ENCODE measurements at regions not wholly inside any gene's neighbourhood (a gene's known extent, or its start where the extent isn't known, plus 50 kb on each side); places are given as distances from the start of the nearest gene placed in this dataset.

GRCh38 chr6:2363211-2363610 is 117.8 kb upstream of the GMDS start:
- no peak overlapping the region for H3K4me3 ChIP-seq (ENCODE audit: low read depth, low read length)
- no peak overlapping the region for H3K4me2 ChIP-seq (ENCODE audit: low read length)
- no peaks in the 10 kb centered on the region for H3K4me1 ChIP-seq
- no peak overlapping the region for H3K9ac ChIP-seq
- H3K27me3 ChIP-seq (ENCODE audit: control insufficient read depth, insufficient read depth, low read length): no peaks in the 10 kb centered on the region
- no peaks in the 10 kb centered on the region for H3K36me3 ChIP-seq (ENCODE audit: control insufficient read depth, insufficient read depth, low read length)
- no peaks in the 10 kb centered on the region for H3K9me3 ChIP-seq (ENCODE audit: control insufficient read depth, low read length)
- no peak for TF ChIP-seq CTCF (IDR thresholded peaks at IDR 0.05)
- H3K27ac ChIP-seq: no peak overlapping the region
- no peak overlapping the region for H2AFZ ChIP-seq
- H3K79me2 ChIP-seq: no peaks in the 10 kb centered on the region

- Histone ChIP-seq H3K9ac (no peak overlapping the region), H3K4me2 (ENCODE audit: low read length) (no peak overlapping the region), H3K79me2 (no peaks in the 10 kb centered on the region), H3K27ac (no peak overlapping the region), H3K9me3 (ENCODE audit: control insufficient read depth, low read length) (no peaks in the 10 kb centered on the region), H3K4me3 (ENCODE audit: low read depth, low read length) (no peak overlapping the region), H2AFZ (no peak overlapping the region), H3K36me3 (ENCODE audit: control insufficient read depth, insufficient read depth, low read length) (no peaks in the 10 kb centered on the region), H3K27me3 (ENCODE audit: control insufficient read depth, insufficient read depth, low read length) (no peaks in the 10 kb centered on the region), H3K4me1 (no peaks in the 10 kb centered on the region)
- no peak for TF ChIP-seq CTCF (IDR thresholded peaks at IDR 0.05)
Measured at GRCh38 chr6:2361195-2361594, 115.8 kb upstream of the GMDS start.

- no peak overlapping the region for H3K4me3 ChIP-seq (ENCODE audit: low read depth, low read length)
- H3K27ac ChIP-seq: no peak overlapping the region
- H3K79me2 ChIP-seq: no peaks in the 10 kb centered on the region
- H3K36me3 ChIP-seq (ENCODE audit: control insufficient read depth, insufficient read depth, low read length): no peaks in the 10 kb centered on the region
- H3K9me3 ChIP-seq (ENCODE audit: control insufficient read depth, low read length): no peaks in the 10 kb centered on the region
- H2AFZ ChIP-seq: no peak overlapping the region
- no peaks in the 10 kb centered on the region for H3K27me3 ChIP-seq (ENCODE audit: control insufficient read depth, insufficient read depth, low read length)
- H3K4me2 ChIP-seq (ENCODE audit: low read length): no peak overlapping the region
- no peak overlapping the region for H3K9ac ChIP-seq
- no peak for TF ChIP-seq CTCF (IDR thresholded peaks at IDR 0.05)
- H3K4me1 ChIP-seq: no peaks in the 10 kb centered on the region
Measured at GRCh38 chr6:2360716-2361115, 115.3 kb upstream of the GMDS start.

GRCh38 chr6:2360126-2360525 is 114.7 kb upstream of the GMDS start:
- Histone ChIP-seq H3K79me2 (no peaks in the 10 kb centered on the region), H3K4me1 (no peaks in the 10 kb centered on the region), H3K4me3 (ENCODE audit: low read depth, low read length) (no peak overlapping the region), H3K27ac (no peak overlapping the region), H3K27me3 (ENCODE audit: control insufficient read depth, insufficient read depth, low read length) (no peaks in the 10 kb centered on the region), H2AFZ (no peak overlapping the region), H3K9ac (no peak overlapping the region), H3K36me3 (ENCODE audit: control insufficient read depth, insufficient read depth, low read length) (no peaks in the 10 kb centered on the region), H3K4me2 (ENCODE audit: low read length) (no peak overlapping the region), H3K9me3 (ENCODE audit: control insufficient read depth, low read length) (no peaks in the 10 kb centered on the region)
- no peak for TF ChIP-seq CTCF (IDR thresholded peaks at IDR 0.05)

GRCh38 chr6:2355150-2355549 is 109.7 kb upstream of the GMDS start:
- H3K36me3 ChIP-seq (ENCODE audit: control insufficient read depth, insufficient read depth, low read length): no peaks in the 10 kb centered on the region
- H3K9me3 ChIP-seq (ENCODE audit: control insufficient read depth, low read length): no peaks in the 10 kb centered on the region
- no peak overlapping the region for H3K4me2 ChIP-seq (ENCODE audit: low read length)
- H3K9ac ChIP-seq: no peak overlapping the region
- no peaks in the 10 kb centered on the region for H3K79me2 ChIP-seq
- no peaks in the 10 kb centered on the region for H3K4me1 ChIP-seq
- no peak overlapping the region for H3K27ac ChIP-seq
- no peaks in the 10 kb centered on the region for H3K27me3 ChIP-seq (ENCODE audit: control insufficient read depth, insufficient read depth, low read length)
- TF ChIP-seq CTCF (IDR thresholded peaks at IDR 0.05): no peak
- H3K4me3 ChIP-seq (ENCODE audit: low read depth, low read length): no peak overlapping the region
- H2AFZ ChIP-seq: no peak overlapping the region

Data from parathyroid adenoma (tissue), 2 donors.